Panc1 (cell line): ENCODE measurements at regions not wholly inside any gene's neighbourhood (a gene's known extent, or its start where the extent isn't known, plus 50 kb on each side); places are given as distances from the start of the nearest gene placed in this dataset.

Source experiments
- ATAC-seq: fragments of 200-7000 bp; cut with Tn5 transposase; 2 replicates; pipeline ENCODE4 v1.9.1; 2020; ENCODE audit warnings: mild to moderate bottlenecking, moderate library complexity
- BruUV-seq: library from RNA; stranded (reverse); fragments of 400-500 nt; replicated peaks from 2 replicates; lab custom pipeline; 2021; lab: Mats Ljungman, UMichigan
- CTCF ChIA-PET: fragments of 300-600 bp; sonication (Branson Sonifier 250); formaldehyde crosslinking; loops from one replicate; lab custom pipeline; 2022; ENCODE audit warnings: antibody characterized with exemption; lab: Charles Lee
- POLR2A ChIA-PET: fragments of 300-600 bp; sonication (Branson Sonifier 250); formaldehyde crosslinking; loops from one replicate; lab custom pipeline; 2022; ENCODE audit warnings: antibody characterized with exemption; lab: Charles Lee
- DNase-seq: peaks from one replicate; pipeline ENCODE4 v3.0.0-alpha.2; 2010; ENCODE audit warnings: low read depth, low spot score
- H3K27ac ChIP-seq: 2 replicates; pipeline ENCODE4 v1.5.1; 2011; ENCODE audit warnings: mild to moderate bottlenecking, low read length, inconsistent platforms
- H3K27me3 ChIP-seq: fragments of 200-500 bp; sonication (Bioruptor generic); 2 replicates; pipeline ENCODE4 v1.6.0; 2014; ENCODE audit warnings: low read length, inconsistent platforms; ENCODE audit not compliant: control insufficient read depth, insufficient read depth
- H3K36me3 ChIP-seq: fragments of 200-500 bp; sonication (Bioruptor generic); 2 replicates; pipeline ENCODE4 v1.5.1; 2014; ENCODE audit warnings: inconsistent platforms, mild to moderate bottlenecking, low read length, moderate library complexity; ENCODE audit not compliant: control insufficient read depth, insufficient read depth
- H3K4me1 ChIP-seq: 2 replicates; pipeline ENCODE4 v1.5.1; 2011; ENCODE audit warnings: inconsistent platforms, mild to moderate bottlenecking, low read length, moderate library complexity; ENCODE audit not compliant: control insufficient read depth, insufficient read depth
- H3K4me3 ChIP-seq, 2 experiments: 2 replicates each; pipeline ENCODE4 v1.5.1; 2011 to 2012; ENCODE audit warnings: low read depth in 2 of 2, low read length in 2 of 2, mild to moderate bottlenecking in 2 of 2, inconsistent platforms in 1 of 2, moderate library complexity in 1 of 2
- H3K9me3 ChIP-seq: fragments of 200-500 bp; sonication (Bioruptor generic); 2 replicates; pipeline ENCODE4 v1.5.1; 2014; ENCODE audit warnings: low read depth, mild to moderate bottlenecking, inconsistent platforms, low read length, moderate library complexity; ENCODE audit not compliant: control insufficient read depth, insufficient read depth
- CTCF ChIP-seq: fragments of 450-650 bp; IDR thresholded peaks from 2 replicates; pipeline ENCODE4 v1.5.1; 2017; ENCODE audit warnings: mild to moderate bottlenecking
- POLR2AphosphoS5 ChIP-seq: IDR thresholded peaks from 2 replicates; pipeline ENCODE4 v1.6.1; 2012; ENCODE audit warnings: mild to moderate bottlenecking, low read depth, low read length, moderate library complexity
- REST ChIP-seq, 2 experiments: IDR thresholded peaks; 2 replicates each; pipeline ENCODE4 v1.6.1; 2011 to 2012; ENCODE audit warnings: low read depth in 2 of 2, control low read depth in 1 of 2, low read length in 1 of 2, mild to moderate bottlenecking in 1 of 2, moderate library complexity in 1 of 2; ENCODE audit not compliant: insufficient read depth in 1 of 2
- SIN3A ChIP-seq: IDR thresholded peaks from 2 replicates; pipeline ENCODE4 v1.6.1; 2012; ENCODE audit warnings: low read depth, mild to moderate bottlenecking, low read length, moderate library complexity, borderline replicate concordance; ENCODE audit not compliant: insufficient read depth
- TCF7L2 ChIP-seq: IDR thresholded peaks from 2 replicates; pipeline ENCODE4 v1.6.1; 2011; ENCODE audit warnings: mild to moderate bottlenecking, low read depth, low read length, inconsistent platforms
- in situ Hi-C: cut with HindIII; loops from 2 replicates; pipeline ENCODE4 v1.10.0; 2016; ENCODE audit warnings: low sequenced_read_pairs, low pct_unique_long_range_greater_than_20kb
- intact Hi-C: fragments of 100-400 bp; cut with micrococcal nuclease; formaldehyde crosslinking; loops from one replicate; pipeline ENCODE4 v1.10.0; 2022; ENCODE audit not compliant: unreplicated experiment

GRCh38 chr4:89539374-89539773 is 231.8 kb upstream of the GPRIN3 start:
- Histone ChIP-seq H3K9me3 (no peaks in the 10 kb centered on the region), H3K4me1 (no peaks in the 10 kb centered on the region), H3K27me3 (no peaks in the 10 kb centered on the region), H3K27ac (no peak overlapping the region), H3K36me3 (no peaks in the 10 kb centered on the region), H3K4me3 (no peak overlapping the region)
- BruUV-seq, result no TSS peak
- TF ChIP-seq REST (IDR thresholded peaks at IDR 0.05; ENCODE audit: insufficient read depth in 1 of 2, low read depth in 2 of 2, low read length in 1 of 2) (no peak), SIN3A (no peak), CTCF (no peak), POLR2AphosphoS5 (no peak), TCF7L2 (no peak)
- in situ Hi-C loops, result no loop called here
- no peak for ATAC-seq
- CTCF ChIA-PET, result no interaction called here
- intact Hi-C loops, result no loop called here
- POLR2A ChIA-PET, result no interaction called here
- DNase-seq, result no peak

GRCh38 chr4:89538886-89539285 is 231.3 kb upstream of the GPRIN3 start:
- POLR2A ChIA-PET, result no interaction called here
- Histone ChIP-seq H3K4me3 (no peak overlapping the region), H3K27ac (no peak overlapping the region), H3K9me3 (no peaks in the 10 kb centered on the region), H3K36me3 (no peaks in the 10 kb centered on the region), H3K27me3 (no peaks in the 10 kb centered on the region), H3K4me1 (no peaks in the 10 kb centered on the region)
- CTCF ChIA-PET, result no interaction called here
- TF ChIP-seq SIN3A (no peak), REST (IDR thresholded peaks at IDR 0.05; ENCODE audit: insufficient read depth in 1 of 2, low read depth in 2 of 2, low read length in 1 of 2) (no peak), CTCF (no peak), TCF7L2 (no peak), POLR2AphosphoS5 (no peak)
- no TSS peak for BruUV-seq
- DNase-seq (no peak), ATAC-seq (no peak)
- in situ Hi-C loops (no loop called here), intact Hi-C loops (no loop called here)
